Nephron (organoid): ENCODE measurements at regions not wholly inside any gene's neighbourhood (a gene's known extent, or its start where the extent isn't known, plus 50 kb on each side); places are given as distances from the start of the nearest gene placed in this dataset.
"Not testable (repeated sequence)": the region's sequence is repeated elsewhere in the genome, so short reads cannot be mapped to it uniquely, and the experiment has no call there.

ENCODE experiments used
- H3K27ac Mint-ChIP-seq, 3 experiments: 2 replicates each; pipeline ENCODE4 v1.8.0; 2020; ENCODE audit warnings: mixed read lengths in 3 of 3, mild to moderate bottlenecking in 2 of 3, moderate library complexity in 1 of 3
- H3K27me3 Mint-ChIP-seq: 2 replicates; pipeline ENCODE4 v1.8.0; 2021; ENCODE audit warnings: low read depth, mild to moderate bottlenecking, moderate library complexity, mixed read lengths
- H3K36me3 Mint-ChIP-seq: 2 replicates; pipeline ENCODE4 v1.8.0; 2020; ENCODE audit warnings: low read depth, mixed read lengths
- H3K4me1 Mint-ChIP-seq: 2 replicates; pipeline ENCODE4 v1.8.0; 2020; ENCODE audit warnings: mixed read lengths
- H3K4me3 Mint-ChIP-seq, 3 experiments: 2 replicates each; pipeline ENCODE4 v1.8.0; 2020; ENCODE audit warnings: mild to moderate bottlenecking in 3 of 3, mixed read lengths in 3 of 3, moderate library complexity in 2 of 3
- H3K9me3 Mint-ChIP-seq: 2 replicates; pipeline ENCODE4 v1.8.0; 2020; ENCODE audit warnings: mixed read lengths
- TF ChIP-seq, protein P1 (sequence below), 3 experiments: fragments of 200-600 bp; sonication (generic); IDR thresholded peaks; one replicate each; pipeline ENCODE4 v1.5.0; 2021; ENCODE audit warnings: antibody characterized with exemption in 3 of 3; ENCODE audit not compliant: unreplicated experiment in 3 of 3

DNA sequence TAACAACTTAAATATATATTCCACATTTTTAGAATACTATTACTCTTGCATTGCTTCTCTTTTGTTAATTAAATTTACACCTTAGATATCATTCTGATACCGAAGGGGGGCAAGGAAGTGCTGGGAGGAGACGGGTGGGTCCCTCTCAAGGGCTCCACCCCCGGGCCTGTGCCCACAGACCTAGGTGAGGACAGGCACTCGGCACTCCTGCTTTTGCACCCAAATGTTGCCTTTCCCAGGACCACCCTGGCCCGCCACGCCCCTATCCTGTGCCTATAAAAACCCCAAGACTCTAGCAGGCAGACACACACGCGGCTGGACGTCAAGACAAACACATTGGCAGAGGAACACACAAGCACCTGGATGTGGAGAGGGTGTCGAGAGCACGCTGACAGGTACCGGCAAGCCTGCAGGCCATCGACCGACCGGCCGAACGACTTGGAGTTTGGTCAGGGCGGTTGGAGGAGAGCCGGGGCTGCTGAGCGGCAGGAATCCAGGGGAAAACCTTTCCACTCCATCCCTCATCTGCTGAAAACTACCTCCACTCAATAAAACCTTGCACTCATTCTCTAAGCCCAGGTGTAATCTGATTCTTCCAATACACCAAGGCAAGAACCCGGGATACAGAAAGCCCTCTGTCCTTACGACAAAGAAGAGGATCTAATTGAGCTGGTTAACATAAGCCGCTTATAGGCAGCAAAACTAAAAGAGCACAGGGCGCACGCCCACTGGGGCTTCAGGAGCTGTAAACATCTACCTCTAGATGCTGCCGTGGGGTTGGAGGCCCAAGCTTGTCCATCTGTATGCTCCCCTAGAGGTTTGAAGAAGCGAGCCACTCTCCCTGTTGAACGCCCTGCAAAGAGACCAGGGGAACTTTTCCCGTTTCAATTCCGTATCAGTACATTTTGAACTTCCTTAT lies 197.4 kb upstream of the PRSS16 start:
- TF ChIP-seq, protein P1, sequence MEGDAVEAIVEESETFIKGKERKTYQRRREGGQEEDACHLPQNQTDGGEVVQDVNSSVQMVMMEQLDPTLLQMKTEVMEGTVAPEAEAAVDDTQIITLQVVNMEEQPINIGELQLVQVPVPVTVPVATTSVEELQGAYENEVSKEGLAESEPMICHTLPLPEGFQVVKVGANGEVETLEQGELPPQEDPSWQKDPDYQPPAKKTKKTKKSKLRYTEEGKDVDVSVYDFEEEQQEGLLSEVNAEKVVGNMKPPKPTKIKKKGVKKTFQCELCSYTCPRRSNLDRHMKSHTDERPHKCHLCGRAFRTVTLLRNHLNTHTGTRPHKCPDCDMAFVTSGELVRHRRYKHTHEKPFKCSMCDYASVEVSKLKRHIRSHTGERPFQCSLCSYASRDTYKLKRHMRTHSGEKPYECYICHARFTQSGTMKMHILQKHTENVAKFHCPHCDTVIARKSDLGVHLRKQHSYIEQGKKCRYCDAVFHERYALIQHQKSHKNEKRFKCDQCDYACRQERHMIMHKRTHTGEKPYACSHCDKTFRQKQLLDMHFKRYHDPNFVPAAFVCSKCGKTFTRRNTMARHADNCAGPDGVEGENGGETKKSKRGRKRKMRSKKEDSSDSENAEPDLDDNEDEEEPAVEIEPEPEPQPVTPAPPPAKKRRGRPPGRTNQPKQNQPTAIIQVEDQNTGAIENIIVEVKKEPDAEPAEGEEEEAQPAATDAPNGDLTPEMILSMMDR (IDR thresholded peaks at IDR 0.05; ENCODE audit: unreplicated experiment in 3 of 3) = no peak
- no peaks in the 10 kb centered on the region for H3K36me3 Mint-ChIP-seq
- H3K27ac Mint-ChIP-seq = no peak overlapping the region
- H3K4me1 Mint-ChIP-seq = no peaks in the 10 kb centered on the region
- H3K27me3 Mint-ChIP-seq = peaks cover 6% of the 10 kb centered on the region
- peaks cover 4% of the 10 kb centered on the region for H3K9me3 Mint-ChIP-seq
- no peak overlapping the region for H3K4me3 Mint-ChIP-seq

DNA sequence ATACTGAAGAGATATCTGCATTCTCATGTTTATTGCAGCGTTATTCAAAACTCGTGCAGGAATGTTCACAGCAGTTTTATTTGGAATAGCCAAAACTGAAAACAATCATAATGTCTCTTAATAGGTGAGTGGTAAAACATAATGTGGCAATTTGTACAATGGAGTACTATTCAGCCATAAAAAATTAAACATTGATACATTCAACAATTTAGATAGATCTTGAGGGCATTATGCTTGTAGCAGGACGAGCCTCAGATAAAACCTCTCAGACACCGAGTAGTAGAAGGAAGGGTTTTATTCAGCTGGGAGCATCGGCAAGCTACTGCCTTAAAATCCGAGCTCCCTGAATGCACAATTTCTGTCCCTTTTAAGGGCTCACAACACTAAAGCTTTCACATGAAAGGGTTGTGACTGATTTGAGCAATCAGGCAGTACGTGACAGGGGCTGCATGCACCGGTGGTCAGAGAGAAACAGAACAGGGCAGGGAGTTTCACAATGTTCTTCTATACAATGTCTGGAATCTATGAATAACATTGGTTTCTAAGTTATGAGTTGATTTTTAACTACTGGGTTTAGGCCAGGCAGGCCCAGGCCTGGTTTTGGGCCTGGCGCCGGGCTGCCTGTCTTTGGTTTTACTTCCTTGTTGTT lies 195.3 kb upstream of the PRSS16 start:
- H3K27ac Mint-ChIP-seq = peak overlapping the region; percentile 23 to 92 (median 38)
- not testable (repeated sequence) for H3K27me3 Mint-ChIP-seq, H3K4me1 Mint-ChIP-seq, H3K4me3 Mint-ChIP-seq, H3K9me3 Mint-ChIP-seq, H3K36me3 Mint-ChIP-seq

DNA sequence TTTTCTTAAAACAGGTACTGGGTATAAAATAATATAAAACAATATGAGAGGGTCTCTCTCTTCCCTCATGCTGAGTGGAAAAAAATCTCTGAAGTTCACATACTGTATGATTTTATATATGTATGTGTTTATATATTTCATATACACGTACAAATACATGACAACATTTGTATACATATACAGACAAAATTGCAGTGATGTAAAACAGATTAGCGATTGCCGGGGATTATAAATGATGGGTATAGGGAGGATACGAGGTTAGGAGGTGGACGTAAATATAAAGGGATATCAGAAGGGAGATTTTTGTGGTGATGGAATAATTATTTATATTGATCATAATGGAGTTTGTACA lies 194.8 kb upstream of the PRSS16 start:
- no peaks in the 10 kb centered on the region for H3K4me1 Mint-ChIP-seq
- no peaks in the 10 kb centered on the region for H3K9me3 Mint-ChIP-seq
- TF ChIP-seq, protein P1 (IDR thresholded peaks at IDR 0.05; ENCODE audit: unreplicated experiment in 3 of 3) = no peak
- no peak overlapping the region for H3K4me3 Mint-ChIP-seq
- no peaks in the 10 kb centered on the region for H3K36me3 Mint-ChIP-seq
- H3K27ac Mint-ChIP-seq = peak overlapping the region; percentile 23 to 92 (median 38)
- peaks cover 3% of the 10 kb centered on the region for H3K27me3 Mint-ChIP-seq

DNA sequence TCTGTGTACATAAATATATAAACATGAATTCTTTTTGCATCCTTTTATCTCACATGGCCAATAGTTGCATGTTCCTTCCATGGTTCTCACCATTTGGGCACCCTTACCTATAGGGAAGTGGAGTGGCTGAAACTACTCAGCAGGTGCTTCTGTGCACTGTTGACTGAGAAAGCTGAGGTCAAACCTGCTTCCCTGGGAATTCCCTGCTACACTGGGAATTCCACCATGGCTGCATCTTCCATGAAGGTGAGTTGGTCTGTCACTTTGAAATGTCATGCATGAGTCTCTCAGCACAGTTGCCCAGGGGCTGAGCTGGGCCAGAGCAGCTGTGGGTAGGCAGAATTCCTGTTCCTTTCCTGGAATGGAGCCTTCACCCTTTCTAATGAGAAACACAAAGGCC lies 193.8 kb upstream of the PRSS16 start:
- H3K4me3 Mint-ChIP-seq = no peak overlapping the region
- H3K27ac Mint-ChIP-seq = peak overlapping the region; percentile 29 to 59 (median 38)
- H3K4me1 Mint-ChIP-seq = no peaks in the 10 kb centered on the region
- peaks cover 3% of the 10 kb centered on the region for H3K27me3 Mint-ChIP-seq
- H3K36me3 Mint-ChIP-seq = no peaks in the 10 kb centered on the region
- TF ChIP-seq, protein P1 (IDR thresholded peaks at IDR 0.05; ENCODE audit: unreplicated experiment in 3 of 3) = no peak
- no peaks in the 10 kb centered on the region for H3K9me3 Mint-ChIP-seq

DNA sequence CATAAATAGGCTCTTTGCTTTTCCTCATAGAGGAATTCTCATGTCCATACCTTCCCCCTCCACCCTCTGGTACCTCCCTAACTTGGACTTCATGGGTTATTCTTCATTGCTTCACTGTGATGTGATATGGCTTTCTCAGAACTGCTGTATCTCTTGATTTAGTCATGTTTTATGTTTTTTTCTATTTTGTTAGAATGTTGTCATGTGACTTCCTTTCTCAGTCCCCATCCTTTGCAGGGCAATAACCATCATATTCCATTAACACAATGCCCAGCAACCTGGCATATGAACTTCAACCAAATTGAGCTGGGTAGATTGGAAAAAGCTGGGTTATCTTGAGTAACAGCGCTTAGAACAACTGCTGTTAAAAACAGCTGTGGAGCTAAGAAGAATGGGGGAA lies 190.9 kb upstream of the PRSS16 start:
- H3K27me3 Mint-ChIP-seq = no peaks in the 10 kb centered on the region
- H3K36me3 Mint-ChIP-seq = no peaks in the 10 kb centered on the region
- TF ChIP-seq, protein P1 (IDR thresholded peaks at IDR 0.05; ENCODE audit: unreplicated experiment in 3 of 3) = no peak

DNA sequence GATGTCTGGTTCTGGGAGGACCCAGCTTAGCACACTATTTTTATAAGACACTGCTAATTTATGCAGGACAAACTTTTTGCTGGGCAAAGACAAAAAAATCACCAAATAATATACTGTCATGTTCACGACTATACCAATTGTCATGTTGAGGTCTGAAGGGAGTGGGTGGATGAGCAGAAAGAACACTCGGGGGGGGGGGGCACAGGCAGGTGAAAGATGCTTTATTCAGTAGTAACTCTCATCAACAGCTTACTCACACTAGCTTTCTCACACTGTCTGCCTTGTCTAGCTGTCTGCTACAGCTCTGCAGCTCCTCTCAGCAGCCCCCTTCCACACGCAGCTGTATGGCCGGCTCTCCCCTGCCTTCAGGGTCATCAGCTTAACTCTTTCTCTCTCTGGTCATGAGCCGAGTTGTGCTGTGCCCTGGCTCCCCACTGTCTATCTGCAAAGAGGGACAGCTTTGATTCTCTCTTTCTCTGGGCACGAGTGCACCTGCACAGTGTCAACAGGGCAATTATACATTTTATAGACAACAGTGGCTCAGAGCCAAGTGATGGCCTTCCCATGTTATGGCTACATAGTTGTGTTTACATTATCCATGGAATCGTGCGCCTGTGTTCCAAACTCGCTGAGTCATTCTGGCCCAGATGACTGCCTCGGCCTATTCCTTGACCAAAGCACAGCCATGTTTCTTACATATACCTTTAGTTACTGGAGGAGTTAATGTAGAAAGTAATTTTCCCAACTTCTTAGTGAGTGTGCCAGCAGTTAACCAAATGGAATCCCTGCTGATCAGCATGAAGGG lies 187.7 kb upstream of the PRSS16 start:
- no peak overlapping the region for H3K27ac Mint-ChIP-seq
- H3K36me3 Mint-ChIP-seq = no peaks in the 10 kb centered on the region
- H3K27me3 Mint-ChIP-seq = no peaks in the 10 kb centered on the region
- no peaks in the 10 kb centered on the region for H3K4me1 Mint-ChIP-seq
- no peaks in the 10 kb centered on the region for H3K9me3 Mint-ChIP-seq
- no peak overlapping the region for H3K4me3 Mint-ChIP-seq
- TF ChIP-seq, protein P1 (IDR thresholded peaks at IDR 0.05; ENCODE audit: unreplicated experiment in 3 of 3) = no peak

More for the DNA sequence above, 190.9 kb upstream of the PRSS16 start:
- no peak overlapping the region for H3K4me3 Mint-ChIP-seq
- no peak overlapping the region for H3K27ac Mint-ChIP-seq
- no peaks in the 10 kb centered on the region for H3K4me1 Mint-ChIP-seq
- no peaks in the 10 kb centered on the region for H3K9me3 Mint-ChIP-seq
